HG03175 (cell line): ENCODE measurements at regions not wholly inside any gene's neighbourhood (a gene's known extent, or its start where the extent isn't known, plus 50 kb on each side); places are given as distances from the start of the nearest gene placed in this dataset.

Experiments used
- ATAC-seq: cut with Tn5 transposase; IDR thresholded peaks from one replicate; pipeline ENCODE4 v1.9.1; 2021; ENCODE audit warnings: mild to moderate bottlenecking, moderate library complexity; ENCODE audit not compliant: unreplicated experiment

GRCh38 chrX:10800796-10801195 lies 180.4 kb upstream of the MID1 start:
- ATAC-seq, result no peak

- no peak for ATAC-seq
These were observed 190.7 kb upstream of the MID1 start for GRCh38 chrX:10811111-10811510.

GRCh38 chrX:10813761-10814160 lies 193.4 kb upstream of the MID1 start:
- ATAC-seq, result no peak

GRCh38 chrX:10818651-10819050 lies 198.3 kb upstream of the MID1 start:
- no peak for ATAC-seq

- ATAC-seq, result no peak
These were observed 199.6 kb upstream of the MID1 start for GRCh38 chrX:10819973-10820372.

- no peak for ATAC-seq
These were observed 200.9 kb upstream of the MID1 start for GRCh38 chrX:10821293-10821692.

GRCh38 chrX:10828036-10828435 lies 207.7 kb upstream of the MID1 start:
- no peak for ATAC-seq

GRCh38 chrX:10828640-10829039 lies 208.3 kb upstream of the MID1 start:
- no peak for ATAC-seq

GRCh38 chrX:10831716-10832502 lies 211.5 kb upstream of the MID1 start:
- no peak for ATAC-seq

GRCh38 chrX:10833299-10834169 lies 213.1 kb upstream of the MID1 start:
- no peak for ATAC-seq

- ATAC-seq, result no peak
These were observed 221.2 kb upstream of the MID1 start for GRCh38 chrX:10841579-10841978.

- no peak for ATAC-seq
These were observed 222.3 kb upstream of the MID1 start for GRCh38 chrX:10842646-10843045.

GRCh38 chrX:10847333-10847732 lies 226.9 kb upstream of the MID1 start:
- no peak for ATAC-seq

GRCh38 chrX:10851809-10852208 lies 231.4 kb upstream of the MID1 start:
- no peak for ATAC-seq

- ATAC-seq, result no peak
These were observed 234.2 kb upstream of the MID1 start for GRCh38 chrX:10854594-10854993.

- ATAC-seq, result no peak
These were observed 235.5 kb upstream of the MID1 start for GRCh38 chrX:10855845-10856244.

- ATAC-seq, result no peak
These were observed 236.4 kb upstream of the MID1 start for GRCh38 chrX:10856797-10857196.

- no peak for ATAC-seq
These were observed 239.0 kb upstream of the MID1 start for GRCh38 chrX:10859353-10859752.

GRCh38 chrX:10875995-10876394 lies 235.1 kb upstream of the HCCS start:
- ATAC-seq, result peak; percentile 62

- ATAC-seq, result no peak
These were observed 228.6 kb upstream of the HCCS start for GRCh38 chrX:10882484-10882883.

GRCh38 chrX:10884246-10884645 lies 226.9 kb upstream of the HCCS start:
- ATAC-seq, result no peak

- ATAC-seq, result no peak
These were observed 218.4 kb upstream of the HCCS start for GRCh38 chrX:10892621-10893225.
